Esophagus muscularis mucosa (tissue), 4 donors: ENCODE measurements at regions not wholly inside any gene's neighbourhood (a gene's known extent, or its start where the extent isn't known, plus 50 kb on each side); places are given as distances from the start of the nearest gene placed in this dataset.

ENCODE experiments used
- CTCF ChIP-seq, 3 experiments: fragments of 200-600 bp in 2 of 3; fragments of 450-650 bp in 1 of 3; sonication (generic) in 2 of 3; IDR thresholded peaks; one replicate each; pipeline ENCODE4 v1.5.1; 2017 to 2019; ENCODE audit warnings: antibody characterized with exemption in 3 of 3, mild to moderate bottlenecking in 2 of 3, moderate library complexity in 1 of 3
- EP300 ChIP-seq: sonication (generic); formaldehyde crosslinking; IDR thresholded peaks from one replicate; pipeline ENCODE4 v1.6.1; 2017; ENCODE audit warnings: antibody characterized with exemption
- POLR2A ChIP-seq: fragments of 450-650 bp; IDR thresholded peaks from one replicate; pipeline ENCODE4 v1.6.1; 2017; ENCODE audit warnings: antibody characterized with exemption, moderate library complexity, mild to moderate bottlenecking, low read depth

GRCh38 chr11:36870361-36870760 lies 272.3 kb upstream of the RAG2 start:
- TF ChIP-seq POLR2A (no peak), CTCF (IDR thresholded peaks at IDR 0.05) (no peak), EP300 (no peak)
